ENCODE measurements at regions not wholly inside any gene's neighbourhood (a gene's known extent, or its start where the extent isn't known, plus 50 kb on each side); places are given as distances from the start of the nearest gene placed in this dataset.

- no peak for TF ChIP-seq ELK1 (IDR thresholded peaks at IDR 0.05; ENCODE audit: borderline replicate concordance, low read depth, low read length)
- TF ChIP-seq SMC3 (IDR thresholded peaks at IDR 0.05; ENCODE audit: low read depth, low read length): no peak
- TF ChIP-seq RAD21 (IDR thresholded peaks at IDR 0.05; ENCODE audit: low read length): no peak
- TF ChIP-seq MAZ (IDR thresholded peaks at IDR 0.05; ENCODE audit: borderline replicate concordance, low read depth, low read length): no peak
- no peak for TF ChIP-seq RCOR1 (IDR thresholded peaks at IDR 0.05; ENCODE audit: insufficient replicate concordance, low read length)
Observed at GRCh38 chr18:10068766-10069567, 155.2 kb downstream of the VAPA start (continued).

All from IMR-90 (cell line).